Liver (tissue), 8 donors: ENCODE measurements at regions not wholly inside any gene's neighbourhood (a gene's known extent, or its start where the extent isn't known, plus 50 kb on each side); places are given as distances from the start of the nearest gene placed in this dataset.

ENCODE experiments used
- DNase-seq: peaks from one replicate; pipeline ENCODE4 v3.0.0-alpha.2; 2017; ENCODE audit warnings: low spot score
- H3K27ac ChIP-seq, 2 donors: one replicate each; pipeline ENCODE4 v1.7.0; 2013; ENCODE audit warnings: inconsistent platforms in 2 of 2, low read length in 2 of 2, control low read depth in 1 of 2, low read depth in 1 of 2, mild to moderate bottlenecking in 1 of 2
- H3K27me3 ChIP-seq, 4 donors: one replicate each; pipeline versions ENCODE4 v1.6.1 to v1.7.0; 2013; ENCODE audit warnings: low read length in 3 of 4, inconsistent platforms in 1 of 4, mild to moderate bottlenecking in 1 of 4, moderate library complexity in 1 of 4; ENCODE audit not compliant: control insufficient read depth in 4 of 4, insufficient read depth in 4 of 4
- H3K36me3 ChIP-seq, 4 donors: one replicate each; pipeline versions ENCODE4 v1.6.1 to v1.7.0; 2013; ENCODE audit warnings: low read length in 3 of 4, mild to moderate bottlenecking in 3 of 4, low read depth in 1 of 4, moderate library complexity in 1 of 4; ENCODE audit not compliant: control insufficient read depth in 4 of 4, insufficient read depth in 3 of 4
- H3K4me1 ChIP-seq, 4 donors: one replicate each; pipeline versions ENCODE4 v1.6.1 to v1.7.0; 2013; ENCODE audit warnings: low read length in 3 of 4, mild to moderate bottlenecking in 3 of 4, moderate library complexity in 1 of 4; ENCODE audit not compliant: control insufficient read depth in 4 of 4, insufficient read depth in 4 of 4
- H3K4me3 ChIP-seq, 3 donors: one replicate each; pipeline versions ENCODE4 v1.6.1 to v1.7.0; 2013; ENCODE audit warnings: low read length in 3 of 3, control low read depth in 1 of 3, low read depth in 1 of 3, mild to moderate bottlenecking in 1 of 3
- H3K9ac ChIP-seq, 2 donors: one replicate each; pipeline ENCODE4 v1.7.0; 2013; ENCODE audit warnings: low read length in 2 of 2, mild to moderate bottlenecking in 2 of 2, moderate library complexity in 2 of 2, control low read depth in 1 of 2, low read depth in 1 of 2
- H3K9me3 ChIP-seq, 4 donors: one replicate each; pipeline versions ENCODE4 v1.6.1 to v1.7.0; 2013; ENCODE audit warnings: low read length in 3 of 4; ENCODE audit not compliant: control insufficient read depth in 4 of 4
- ATF3 ChIP-seq: IDR thresholded peaks from 2 replicates; pipeline ENCODE4 v1.6.1; 2016; ENCODE audit warnings: antibody characterized with exemption
- CTCF ChIP-seq: fragments of 150-350 bp; IDR thresholded peaks from 2 replicates; pipeline ENCODE4 v1.5.1; 2017; ENCODE audit warnings: improper control_type of control experiment, low read depth, low read length; ENCODE audit not compliant: missing input control
- EGR1 ChIP-seq, 2 donors: IDR thresholded peaks; 2 replicates each; pipeline ENCODE4 v1.6.1; 2016 to 2018; ENCODE audit warnings: antibody characterized with exemption in 2 of 2, low read depth in 2 of 2
- FOXA1 ChIP-seq: IDR thresholded peaks from 2 replicates; pipeline ENCODE4 v1.6.1; 2016; ENCODE audit warnings: antibody characterized with exemption
- FOXA2 ChIP-seq: IDR thresholded peaks from 2 replicates; pipeline ENCODE4 v1.6.1; 2016; ENCODE audit warnings: antibody characterized with exemption
- GABPA ChIP-seq, 2 donors: IDR thresholded peaks in 1 of 2; conservative IDR thresholded peaks in 1 of 2; 2 replicates each; pipeline ENCODE4 v1.6.1; 2016; ENCODE audit warnings: antibody characterized with exemption in 2 of 2, mild to moderate bottlenecking in 1 of 2, moderate library complexity in 1 of 2
- HNF4A ChIP-seq, 2 donors: conservative IDR thresholded peaks; 2 replicates each; pipeline ENCODE4 v1.6.1; 2016; ENCODE audit warnings: antibody characterized with exemption in 2 of 2, mild to moderate bottlenecking in 2 of 2
- HNF4G ChIP-seq: IDR thresholded peaks from 2 replicates; pipeline ENCODE4 v1.6.1; 2016; ENCODE audit warnings: antibody characterized with exemption
- JUND ChIP-seq, 2 donors: IDR thresholded peaks; 2 replicates each; pipeline ENCODE4 v1.6.1; 2016; ENCODE audit warnings: antibody characterized with exemption in 2 of 2
- MAX ChIP-seq: IDR thresholded peaks from 2 replicates; pipeline ENCODE4 v1.6.1; 2016; ENCODE audit warnings: antibody characterized with exemption
- NR2F2 ChIP-seq: IDR thresholded peaks from 2 replicates; pipeline ENCODE4 v1.6.1; 2016; ENCODE audit warnings: antibody characterized with exemption
- RAD21 ChIP-seq, 2 donors: IDR thresholded peaks; 2 replicates each; pipeline ENCODE4 v1.6.1; 2016; ENCODE audit warnings: antibody characterized with exemption in 2 of 2, mild to moderate bottlenecking in 2 of 2
- REST ChIP-seq: IDR thresholded peaks from 2 replicates; pipeline ENCODE4 v1.6.1; 2016; ENCODE audit warnings: antibody characterized with exemption, mild to moderate bottlenecking
- RXRA ChIP-seq, 2 donors: IDR thresholded peaks; 2 replicates each; pipeline ENCODE4 v1.6.1; 2017 to 2018; ENCODE audit warnings: antibody characterized with exemption in 2 of 2, mild to moderate bottlenecking in 1 of 2
- SP1 ChIP-seq: IDR thresholded peaks from 2 replicates; pipeline ENCODE4 v1.6.1; 2018; ENCODE audit warnings: antibody characterized with exemption, mild to moderate bottlenecking
- TAF1 ChIP-seq: conservative IDR thresholded peaks from 2 replicates; pipeline ENCODE4 v1.6.1; 2016; ENCODE audit warnings: antibody characterized with exemption, mild to moderate bottlenecking
- YY1 ChIP-seq: IDR thresholded peaks from 2 replicates; pipeline ENCODE4 v1.6.1; 2016; ENCODE audit warnings: antibody characterized with exemption, mild to moderate bottlenecking
- ZBTB33 ChIP-seq: IDR thresholded peaks from 2 replicates; pipeline ENCODE4 v1.6.1; 2016; ENCODE audit warnings: antibody characterized with exemption
- WGBS: extraction: QIAGEN DNeasy Blood & Tissue Kit; methylation state at CpG from one replicate; pipeline ENCODE4 v1.1.7; 2013; 5-methylcytosine and 5-hydroxymethylcytosine counted together
- donor health status: healthy.
- donor health status: healthy.
- donor health status: healthy.
- donor health status: healthy.
- donor health status: healthy.

- Histone ChIP-seq H3K36me3 (no peaks in the 10 kb centered on the region), H3K9me3 (peaks cover 0 to 6% (median 0%) of the 10 kb centered on the region in 4 donors), H3K27me3 (no peaks in the 10 kb centered on the region), H3K9ac (peak overlapping the region; percentile 37 to 70), H3K27ac (peak overlapping the region; percentile 80 to 88), H3K4me1 (peaks cover 6 to 27% (median 17%) of the 10 kb centered on the region in 4 donors), H3K4me3 (no peak overlapping the region)
- TF ChIP-seq RAD21 (IDR thresholded peaks at IDR 0.05), result peak; percentile 69
- peak; percentile 60 for TF ChIP-seq ATF3
- TF ChIP-seq YY1, result peak; percentile 97
- TF ChIP-seq TAF1, result peak; percentile 66
- TF ChIP-seq EGR1 (IDR thresholded peaks at IDR 0.05; ENCODE audit: low read depth in 2 of 2), result peak in 1 of 2 donors; percentile 67
- TF ChIP-seq MAX, result peak; percentile 90
- peak in 1 of 2 donors; percentile 66 for TF ChIP-seq GABPA (IDR thresholded peaks at IDR 0.05 in 1 of 2, conservative IDR thresholded peaks at IDR 0.05 in 1 of 2)
- TF ChIP-seq FOXA2, result peak; percentile 88
- TF ChIP-seq REST, result peak; percentile 68
- peak; percentile 60 for TF ChIP-seq NR2F2
- no peak for TF ChIP-seq FOXA1
- TF ChIP-seq JUND (IDR thresholded peaks at IDR 0.05), result peak in 1 of 2 donors; percentile 91
- TF ChIP-seq HNF4A (conservative IDR thresholded peaks at IDR 0.05), result peak; percentile 90 to 93
- no peak for TF ChIP-seq CTCF
- peak; percentile 93 for TF ChIP-seq SP1
- TF ChIP-seq RXRA (IDR thresholded peaks at IDR 0.05), result peak; percentile 96 to 97
- peak; percentile 95 for TF ChIP-seq ZBTB33
- TF ChIP-seq HNF4G, result peak; percentile 57
- no peak for DNase-seq
- WGBS, result 20% methylated on average over 3 of the region's 3 CpGs
Measured at GRCh38 chr5:96297867-96298266, 135.2 kb downstream of the PCSK1 start.
